ENCODE measurements at regions not wholly inside any gene's neighbourhood (a gene's known extent, or its start where the extent isn't known, plus 50 kb on each side); places are given as distances from the start of the nearest gene placed in this dataset.

GRCh38 chr10:123538401-123539320 is 127.5 kb upstream of the GPR26 start:
- Histone ChIP-seq H3K27ac (ENCODE audit: low read length) (no peak overlapping the region), H3K4me3 (ENCODE audit: control insufficient read depth in 1 of 2, extremely low read depth in 1 of 2, low read length in 1 of 2) (no peak overlapping the region), H3K9me3 (no peaks in the 10 kb centered on the region), H3K36me3 (ENCODE audit: control insufficient read depth in 2 of 2, extremely low read depth in 1 of 2, insufficient read depth in 1 of 2, low read length in 1 of 2) (no peaks in the 10 kb centered on the region), H3K27me3 (replicated peaks in 1 of 2; ENCODE audit: control insufficient read depth in 2 of 2, extremely low read depth in 1 of 2, insufficient read depth in 2 of 2, low read length in 1 of 2) (peaks cover 0 to 6% of the 10 kb centered on the region in 2 experiments), H3K4me1 (ENCODE audit: control insufficient read depth in 1 of 2, extremely low read depth in 1 of 2, insufficient read depth in 2 of 2, low read length in 2 of 2) (no peaks in the 10 kb centered on the region)
- Mint-ChIP-seq H3K4me1 (no peaks in the 10 kb centered on the region), H3K9me3 (peaks cover 0 to 5% (median 3%) of the 10 kb centered on the region in 3 donors), H3K4me3 (no peak overlapping the region), H3K27me3 (peaks cover 22 to 27% of the 10 kb centered on the region in 2 donors), H3K36me3 (no peaks in the 10 kb centered on the region), H3K27ac (no peak overlapping the region)
- DNase-seq: no peak
- 57% methylated on average over 5 of the region's 12 CpGs for WGBS (ENCODE audit: insufficient coverage)
- ATAC-seq (replicated peaks in 1 of 4): no peak
- ChIA-PET POLR2A (no interaction called here), CTCF (no interaction called here)

- H3K36me3 Mint-ChIP-seq: no peaks in the 10 kb centered on the region
- H3K4me3 Mint-ChIP-seq: no peak overlapping the region
- H3K27me3 ChIP-seq (replicated peaks in 1 of 2; ENCODE audit: control insufficient read depth in 2 of 2, extremely low read depth in 1 of 2, insufficient read depth in 2 of 2, low read length in 1 of 2): peaks cover 0 to 4% of the 10 kb centered on the region in 2 experiments
- peaks cover 0 to 17% (median 7%) of the 10 kb centered on the region in 3 donors for H3K9me3 Mint-ChIP-seq
- no peaks in the 10 kb centered on the region for H3K4me1 ChIP-seq (ENCODE audit: control insufficient read depth in 1 of 2, extremely low read depth in 1 of 2, insufficient read depth in 2 of 2, low read length in 2 of 2)
- ATAC-seq (replicated peaks in 1 of 4): no peak
- POLR2A ChIA-PET: interaction anchor here in 1 of 2 donors (0.6 kb wide), 1 partner anchor 302 kb away, joined by 3 read pairs; no protein-coding TSS in a partner anchor
- CTCF ChIA-PET: interaction anchor here in 1 of 2 donors (0.7 kb wide), 1 partner anchor 30 kb away, joined by 4 read pairs; no protein-coding TSS in a partner anchor
- no peak overlapping the region for H3K27ac Mint-ChIP-seq
- no CpG with 5 or more reads among the region's 3 CpGs for WGBS (ENCODE audit: insufficient coverage)
- H3K9me3 ChIP-seq: no peaks in the 10 kb centered on the region
- H3K4me1 Mint-ChIP-seq: no peaks in the 10 kb centered on the region
- peaks cover 9 to 19% of the 10 kb centered on the region in 2 donors for H3K27me3 Mint-ChIP-seq
- no peak overlapping the region for H3K4me3 ChIP-seq (ENCODE audit: control insufficient read depth in 1 of 2, extremely low read depth in 1 of 2, low read length in 1 of 2)
- H3K36me3 ChIP-seq (ENCODE audit: control insufficient read depth in 2 of 2, extremely low read depth in 1 of 2, insufficient read depth in 1 of 2, low read length in 1 of 2): no peaks in the 10 kb centered on the region
- DNase-seq: no peak
- no peak overlapping the region for H3K27ac ChIP-seq (ENCODE audit: low read length)
Measured at GRCh38 chr10:123544986-123545385, 121.2 kb upstream of the GPR26 start.

DNA sequence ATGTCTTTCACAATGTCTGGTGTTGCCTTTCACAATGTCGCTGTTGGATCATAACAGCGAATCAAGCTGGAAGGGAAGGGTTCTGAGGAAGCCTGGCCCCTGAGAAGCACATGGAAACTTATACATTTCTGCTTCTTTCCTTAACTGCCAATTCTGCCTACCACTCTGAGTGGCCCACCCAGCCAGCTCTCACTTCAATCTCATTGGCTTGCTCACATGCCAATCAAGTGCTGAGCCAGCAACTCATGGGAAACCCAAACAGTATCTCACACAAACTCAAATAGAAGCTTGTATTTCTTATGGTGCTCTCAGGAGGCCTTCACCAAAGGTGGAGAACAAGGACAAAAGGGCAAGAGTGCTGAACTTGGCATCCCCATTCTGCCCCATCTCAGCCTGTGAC is 117.4 kb upstream of the GPR26 start:
- no peak for DNase-seq
- POLR2A ChIA-PET: no interaction called here
- Histone ChIP-seq H3K9me3 (no peaks in the 10 kb centered on the region), H3K36me3 (ENCODE audit: control insufficient read depth in 2 of 2, extremely low read depth in 1 of 2, insufficient read depth in 1 of 2, low read length in 1 of 2) (no peaks in the 10 kb centered on the region), H3K27me3 (replicated peaks in 1 of 2; ENCODE audit: control insufficient read depth in 2 of 2, extremely low read depth in 1 of 2, insufficient read depth in 2 of 2, low read length in 1 of 2) (peaks cover 0 to 26% of the 10 kb centered on the region in 2 experiments), H3K27ac (ENCODE audit: low read length) (no peak overlapping the region), H3K4me1 (ENCODE audit: control insufficient read depth in 1 of 2, extremely low read depth in 1 of 2, insufficient read depth in 2 of 2, low read length in 2 of 2) (no peaks in the 10 kb centered on the region), H3K4me3 (ENCODE audit: control insufficient read depth in 1 of 2, extremely low read depth in 1 of 2, low read length in 1 of 2) (no peak overlapping the region)
- ATAC-seq (replicated peaks in 1 of 4): no peak
- no peaks in the 10 kb centered on the region for H3K36me3 Mint-ChIP-seq
- peaks cover 0 to 11% (median 3%) of the 10 kb centered on the region in 3 donors for H3K9me3 Mint-ChIP-seq
- 60% methylated on average over 1 of the region's 2 CpGs for WGBS (ENCODE audit: insufficient coverage)
- no peaks in the 10 kb centered on the region for H3K4me1 Mint-ChIP-seq
- no peak overlapping the region for H3K4me3 Mint-ChIP-seq
- CTCF ChIA-PET: no interaction called here
- H3K27me3 Mint-ChIP-seq: peaks cover 20 to 21% of the 10 kb centered on the region in 2 donors
- H3K27ac Mint-ChIP-seq: no peak overlapping the region

GRCh38 chr10:123549761-123550454 is 116.2 kb upstream of the GPR26 start:
- Mint-ChIP-seq H3K27me3 (peaks cover 19 to 23% of the 10 kb centered on the region in 2 donors), H3K4me3 (no peak overlapping the region), H3K4me1 (no peaks in the 10 kb centered on the region), H3K36me3 (no peaks in the 10 kb centered on the region), H3K9me3 (peaks cover 0 to 5% (median 0%) of the 10 kb centered on the region in 3 donors), H3K27ac (no peak overlapping the region)
- Histone ChIP-seq H3K9me3 (no peaks in the 10 kb centered on the region), H3K27me3 (replicated peaks in 1 of 2; ENCODE audit: control insufficient read depth in 2 of 2, extremely low read depth in 1 of 2, insufficient read depth in 2 of 2, low read length in 1 of 2) (peaks cover 0 to 29% of the 10 kb centered on the region in 2 experiments), H3K4me3 (ENCODE audit: control insufficient read depth in 1 of 2, extremely low read depth in 1 of 2, low read length in 1 of 2) (no peak overlapping the region), H3K36me3 (ENCODE audit: control insufficient read depth in 2 of 2, extremely low read depth in 1 of 2, insufficient read depth in 1 of 2, low read length in 1 of 2) (no peaks in the 10 kb centered on the region), H3K27ac (ENCODE audit: low read length) (no peak overlapping the region), H3K4me1 (ENCODE audit: control insufficient read depth in 1 of 2, extremely low read depth in 1 of 2, insufficient read depth in 2 of 2, low read length in 2 of 2) (no peaks in the 10 kb centered on the region)
- ATAC-seq (replicated peaks in 1 of 4) (no peak), DNase-seq (no peak)
- WGBS (ENCODE audit: insufficient coverage): 83% methylated on average over 3 of the region's 7 CpGs
- ChIA-PET POLR2A (no interaction called here), CTCF (no interaction called here)

DNA sequence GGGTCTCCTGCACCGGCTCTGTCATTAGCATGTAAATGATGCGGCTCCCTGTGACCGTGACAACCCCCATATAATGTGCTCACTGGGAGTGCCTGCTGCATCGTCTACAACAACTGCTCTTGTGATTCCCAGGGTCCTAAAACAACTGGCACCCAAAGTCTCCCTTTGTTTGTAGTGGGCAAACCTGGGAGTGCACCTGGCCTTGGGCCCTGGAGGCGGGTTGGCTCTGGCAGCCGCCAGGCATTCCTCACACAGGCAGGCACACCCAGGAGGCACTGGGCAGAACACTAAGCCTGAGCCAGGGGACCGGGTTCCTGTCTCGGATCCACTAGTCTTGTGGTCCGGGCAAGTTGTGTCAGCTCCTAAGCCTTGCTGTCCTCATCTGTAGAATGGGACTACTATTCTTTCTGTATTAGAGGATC is 115.5 kb upstream of the GPR26 start:
- ATAC-seq (replicated peaks in 1 of 4) (no peak), DNase-seq (no peak)
- Mint-ChIP-seq H3K9me3 (no peaks in the 10 kb centered on the region), H3K4me3 (no peak overlapping the region), H3K27ac (no peak overlapping the region), H3K27me3 (peaks cover 17 to 24% of the 10 kb centered on the region in 2 donors), H3K36me3 (no peaks in the 10 kb centered on the region), H3K4me1 (no peaks in the 10 kb centered on the region)
- H3K27me3 ChIP-seq (replicated peaks in 1 of 2; ENCODE audit: control insufficient read depth in 2 of 2, extremely low read depth in 1 of 2, insufficient read depth in 2 of 2, low read length in 1 of 2): peaks cover 0 to 32% of the 10 kb centered on the region in 2 experiments
- 52% methylated on average over 8 of the region's 9 CpGs for WGBS (ENCODE audit: insufficient coverage)
- no peaks in the 10 kb centered on the region for H3K9me3 ChIP-seq
- POLR2A ChIA-PET: no interaction called here
- CTCF ChIA-PET: no interaction called here
- no peak overlapping the region for H3K27ac ChIP-seq (ENCODE audit: low read length)
- no peak overlapping the region for H3K4me3 ChIP-seq (ENCODE audit: control insufficient read depth in 1 of 2, extremely low read depth in 1 of 2, low read length in 1 of 2)
- no peaks in the 10 kb centered on the region for H3K36me3 ChIP-seq (ENCODE audit: control insufficient read depth in 2 of 2, extremely low read depth in 1 of 2, insufficient read depth in 1 of 2, low read length in 1 of 2)
- H3K4me1 ChIP-seq (ENCODE audit: control insufficient read depth in 1 of 2, extremely low read depth in 1 of 2, insufficient read depth in 2 of 2, low read length in 2 of 2): no peaks in the 10 kb centered on the region

GRCh38 chr10:123551259-123551658 is 114.9 kb upstream of the GPR26 start:
- no peaks in the 10 kb centered on the region for H3K36me3 Mint-ChIP-seq
- ChIA-PET POLR2A (no interaction called here), CTCF (no interaction called here)
- H3K4me1 ChIP-seq (ENCODE audit: control insufficient read depth in 1 of 2, extremely low read depth in 1 of 2, insufficient read depth in 2 of 2, low read length in 2 of 2): no peaks in the 10 kb centered on the region
- peaks cover 17 to 28% of the 10 kb centered on the region in 2 donors for H3K27me3 Mint-ChIP-seq
- no peak overlapping the region for H3K27ac Mint-ChIP-seq
- H3K36me3 ChIP-seq (ENCODE audit: control insufficient read depth in 2 of 2, extremely low read depth in 1 of 2, insufficient read depth in 1 of 2, low read length in 1 of 2): no peaks in the 10 kb centered on the region
- H3K4me3 ChIP-seq (ENCODE audit: control insufficient read depth in 1 of 2, extremely low read depth in 1 of 2, low read length in 1 of 2): no peak overlapping the region
- H3K9me3 Mint-ChIP-seq: no peaks in the 10 kb centered on the region
- ATAC-seq (replicated peaks in 1 of 4) (no peak), DNase-seq (no peak)
- H3K9me3 ChIP-seq: no peaks in the 10 kb centered on the region
- no peak overlapping the region for H3K4me3 Mint-ChIP-seq
- H3K27ac ChIP-seq (ENCODE audit: low read length): no peak overlapping the region
- WGBS (ENCODE audit: insufficient coverage): 87% methylated on average over 7 of the region's 7 CpGs
- H3K27me3 ChIP-seq (replicated peaks in 1 of 2; ENCODE audit: control insufficient read depth in 2 of 2, extremely low read depth in 1 of 2, insufficient read depth in 2 of 2, low read length in 1 of 2): peaks cover 0 to 38% of the 10 kb centered on the region in 2 experiments
- no peaks in the 10 kb centered on the region for H3K4me1 Mint-ChIP-seq

Measured in T-cell (primary cell).